Mammary epithelial cell (primary cell): ENCODE measurements at regions not wholly inside any gene's neighbourhood (a gene's known extent, or its start where the extent isn't known, plus 50 kb on each side); places are given as distances from the start of the nearest gene placed in this dataset.

ENCODE experiments used
- CTCF ChIP-seq, 2 donors: IDR thresholded peaks in 1 of 2; conservative IDR thresholded peaks in 1 of 2; 2 replicates each; pipeline ENCODE4 v1.5.1; 2011 to 2012; ENCODE audit warnings: inconsistent platforms in 2 of 2, low read length in 2 of 2, mild to moderate bottlenecking in 2 of 2, control low read depth in 1 of 2, low read depth in 1 of 2; ENCODE audit not compliant: insufficient read depth in 1 of 2; ENCODE audit errors: extremely low read depth in 1 of 2
- EZH2 ChIP-seq: IDR thresholded peaks from 2 replicates; pipeline ENCODE4 v1.6.1; 2012; ENCODE audit warnings: low read length, inconsistent platforms, borderline replicate concordance

GRCh38 chr2:118582058-118582457 lies 265.4 kb downstream of the EN1 start:
- TF ChIP-seq CTCF (conservative IDR thresholded peaks at IDR 0.05 in 1 of 2, IDR thresholded peaks at IDR 0.05 in 1 of 2; ENCODE audit: extremely low read depth in 1 of 2, insufficient read depth in 1 of 2, low read depth in 1 of 2, low read length in 2 of 2) = no peak
- no peak for TF ChIP-seq EZH2
